ENCODE measurements at regions not wholly inside any gene's neighbourhood (a gene's known extent, or its start where the extent isn't known, plus 50 kb on each side); places are given as distances from the start of the nearest gene placed in this dataset.

GRCh38 chr2:241966647-241967466, 97.3 kb downstream of the RTP5 start:
- TF ChIP-seq EZH2phosphoT487 (IDR thresholded peaks at IDR 0.05; ENCODE audit: insufficient read depth, low read depth) = no peak
- no peak for TF ChIP-seq EZH2 (IDR thresholded peaks at IDR 0.05; ENCODE audit: insufficient read depth, poor library complexity, severe bottlenecking)

Data from GM23248 (cell line).